AG09309 (cell line): ENCODE measurements at regions not wholly inside any gene's neighbourhood (a gene's known extent, or its start where the extent isn't known, plus 50 kb on each side); places are given as distances from the start of the nearest gene placed in this dataset.

Source experiments
- DNase-seq: peaks from one replicate; pipeline ENCODE4 v3.0.0-alpha.2; 2010; ENCODE audit warnings: low read depth
- H3K4me3 ChIP-seq: 2 replicates; pipeline ENCODE4 v1.5.1; 2011; ENCODE audit warnings: mild to moderate bottlenecking, low read depth, low read length, moderate library complexity; ENCODE audit not compliant: control insufficient read depth
- CTCF ChIP-seq: IDR thresholded peaks from 2 replicates; pipeline ENCODE4 v1.5.1; 2011; ENCODE audit warnings: mild to moderate bottlenecking, low read depth, low read length, inconsistent platforms; ENCODE audit not compliant: insufficient read depth, control insufficient read depth; ENCODE audit errors: missing control alignments

- no peak for TF ChIP-seq CTCF
These were observed 166.7 kb upstream of the FER start for GRCh38 chr5:108581026-108581425.

GRCh38 chr5:108579236-108579635 lies 168.5 kb upstream of the FER start:
- no peak for TF ChIP-seq CTCF
- no peak for DNase-seq
- no peak overlapping the region for H3K4me3 ChIP-seq

More at GRCh38 chr5:108581026-108581425, 166.7 kb upstream of the FER start:
- no peak overlapping the region for H3K4me3 ChIP-seq
- DNase-seq: no peak

GRCh38 chr5:108578791-108579190 lies 168.9 kb upstream of the FER start:
- H3K4me3 ChIP-seq: no peak overlapping the region
- TF ChIP-seq CTCF: no peak
- no peak for DNase-seq

GRCh38 chr5:108567429-108567828 lies 180.3 kb upstream of the FER start:
- no peak overlapping the region for H3K4me3 ChIP-seq
- no peak for DNase-seq
- no peak for TF ChIP-seq CTCF

GRCh38 chr5:108564441-108564840 lies 182.5 kb upstream of the FBXL17 start:
- no peak for TF ChIP-seq CTCF
- no peak overlapping the region for H3K4me3 ChIP-seq
- no peak for DNase-seq

GRCh38 chr5:108562205-108562454 lies 180.2 kb upstream of the FBXL17 start:
- no peak for TF ChIP-seq CTCF
- DNase-seq: no peak

More at GRCh38 chr5:108562205-108562454, 180.2 kb upstream of the FBXL17 start:
- no peak overlapping the region for H3K4me3 ChIP-seq
